HG03159 (cell line): ENCODE measurements at regions not wholly inside any gene's neighbourhood (a gene's known extent, or its start where the extent isn't known, plus 50 kb on each side); places are given as distances from the start of the nearest gene placed in this dataset.

ENCODE experiments used
- ATAC-seq: cut with Tn5 transposase; IDR thresholded peaks from one replicate; pipeline ENCODE4 v1.9.1; 2021; ENCODE audit warnings: mild to moderate bottlenecking, moderate library complexity; ENCODE audit not compliant: unreplicated experiment

DNA sequence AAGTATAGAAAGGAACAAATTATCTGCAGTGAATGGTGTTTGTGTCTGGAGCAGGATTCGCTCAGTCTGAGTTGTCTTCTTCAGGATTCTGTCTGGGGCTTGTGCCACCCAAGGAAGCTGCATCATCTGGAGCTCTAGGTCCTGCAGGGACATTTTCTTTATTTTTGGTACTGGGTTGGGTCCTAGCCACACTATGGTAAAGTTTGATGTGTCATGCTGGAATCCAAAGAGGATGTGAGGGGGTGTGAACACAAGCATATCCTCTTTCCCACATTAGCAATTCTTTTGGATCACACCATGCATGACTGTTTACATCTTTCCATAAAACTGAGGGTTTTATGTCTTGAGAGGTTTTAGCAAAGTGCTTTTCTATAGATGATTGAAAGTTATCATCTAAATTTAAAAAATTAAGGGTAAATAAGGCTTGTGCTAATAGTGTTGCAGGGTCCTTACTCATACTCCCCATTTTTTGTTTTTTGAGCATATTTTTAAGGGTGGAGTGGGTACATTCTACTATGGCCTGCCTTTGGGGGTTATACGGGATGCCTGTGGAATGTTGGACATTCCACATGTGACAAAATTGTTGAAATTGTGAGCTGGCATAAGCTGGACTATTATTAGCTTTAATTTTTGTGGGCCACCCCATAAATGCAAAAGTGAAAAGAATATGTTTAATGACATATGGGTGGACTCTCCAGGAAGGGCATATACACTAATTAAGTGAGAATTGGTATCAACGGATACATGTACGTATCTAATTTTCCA lies 152.0 kb upstream of the HMCN1 start:
- ATAC-seq, result no peak

DNA sequence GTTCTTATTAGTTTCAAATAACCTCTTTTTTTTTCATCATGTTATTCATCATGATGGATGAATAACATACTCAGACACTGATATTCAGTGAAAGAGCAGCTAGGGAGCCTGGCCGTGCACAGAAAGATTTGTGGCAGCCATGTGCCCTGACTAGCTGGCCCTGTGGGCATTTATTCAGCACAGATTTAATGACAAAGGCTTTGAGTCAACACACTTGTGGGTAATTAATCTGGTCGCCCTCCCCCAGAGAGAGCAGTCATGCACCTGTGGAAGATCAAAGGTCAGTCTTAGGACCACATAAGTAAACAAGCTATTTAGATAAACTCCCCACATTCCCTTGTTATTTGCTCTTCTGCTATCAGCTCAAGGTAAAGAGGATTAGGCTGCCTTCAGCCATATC lies 153.2 kb upstream of the HMCN1 start:
- ATAC-seq, result no peak

DNA sequence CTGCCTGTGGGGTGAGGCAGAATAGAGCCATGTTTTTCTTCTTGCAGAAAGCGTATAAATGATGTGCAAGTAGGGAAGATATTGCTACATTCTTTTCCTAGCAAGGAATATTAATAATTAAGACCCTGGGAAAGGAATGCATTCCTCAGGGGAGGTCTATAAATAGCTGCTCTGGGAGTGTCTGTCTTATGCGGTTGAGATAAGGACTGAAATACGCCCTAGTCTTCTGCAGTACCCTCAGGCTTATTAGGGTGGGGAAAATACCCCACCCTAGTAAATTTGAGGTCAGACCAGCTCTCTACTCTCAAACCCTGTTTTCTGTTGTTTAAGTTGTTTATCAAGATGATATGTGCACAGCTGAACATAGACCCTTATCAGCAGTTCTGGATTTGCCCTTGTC lies 155.9 kb upstream of the HMCN1 start:
- ATAC-seq, result no peak

- ATAC-seq, result no peak
Observed at GRCh38 chr1:185574139-185574875, 159.9 kb upstream of the HMCN1 start.

DNA sequence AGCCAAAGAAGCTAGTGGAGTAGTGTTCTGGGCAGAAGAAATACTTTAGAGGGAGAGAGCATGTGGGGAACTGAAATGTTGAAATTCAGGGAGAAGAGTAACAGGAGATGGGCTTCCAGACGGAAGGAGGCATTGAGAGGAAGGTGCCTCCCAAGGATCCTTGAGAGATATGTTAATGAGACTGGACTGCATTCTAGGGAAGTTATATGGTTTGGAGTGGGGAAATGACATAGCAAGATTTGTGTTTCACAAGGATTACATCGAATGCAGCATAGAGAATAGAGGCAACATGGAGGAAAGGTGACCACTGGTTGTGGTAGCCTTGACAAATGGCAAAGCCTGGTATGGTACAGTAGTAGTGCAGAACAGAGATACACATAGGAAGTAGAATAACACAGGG lies 160.5 kb upstream of the HMCN1 start:
- no peak for ATAC-seq

DNA sequence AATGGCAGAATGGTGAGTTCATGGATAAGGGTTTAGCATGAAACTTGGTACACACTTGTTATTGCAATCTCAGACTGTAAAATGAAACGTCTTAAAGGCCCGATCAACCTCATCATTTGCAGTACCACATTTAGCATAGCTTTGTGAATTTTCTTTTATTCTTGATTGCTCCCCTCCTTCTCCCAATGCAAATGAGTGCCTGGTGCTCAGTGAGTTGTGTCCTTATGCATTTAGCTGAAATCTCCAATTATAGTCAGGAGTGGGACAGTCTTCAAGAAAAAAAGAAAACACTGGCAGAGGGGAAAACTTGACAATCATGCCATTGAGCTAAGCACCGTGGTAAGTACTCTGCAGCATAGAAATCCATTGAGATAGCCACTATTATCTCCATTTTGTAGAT lies 161.0 kb upstream of the HMCN1 start:
- no peak for ATAC-seq

- ATAC-seq, result no peak
Observed at GRCh38 chr1:185570962-185571361, 163.2 kb upstream of the HMCN1 start.

DNA sequence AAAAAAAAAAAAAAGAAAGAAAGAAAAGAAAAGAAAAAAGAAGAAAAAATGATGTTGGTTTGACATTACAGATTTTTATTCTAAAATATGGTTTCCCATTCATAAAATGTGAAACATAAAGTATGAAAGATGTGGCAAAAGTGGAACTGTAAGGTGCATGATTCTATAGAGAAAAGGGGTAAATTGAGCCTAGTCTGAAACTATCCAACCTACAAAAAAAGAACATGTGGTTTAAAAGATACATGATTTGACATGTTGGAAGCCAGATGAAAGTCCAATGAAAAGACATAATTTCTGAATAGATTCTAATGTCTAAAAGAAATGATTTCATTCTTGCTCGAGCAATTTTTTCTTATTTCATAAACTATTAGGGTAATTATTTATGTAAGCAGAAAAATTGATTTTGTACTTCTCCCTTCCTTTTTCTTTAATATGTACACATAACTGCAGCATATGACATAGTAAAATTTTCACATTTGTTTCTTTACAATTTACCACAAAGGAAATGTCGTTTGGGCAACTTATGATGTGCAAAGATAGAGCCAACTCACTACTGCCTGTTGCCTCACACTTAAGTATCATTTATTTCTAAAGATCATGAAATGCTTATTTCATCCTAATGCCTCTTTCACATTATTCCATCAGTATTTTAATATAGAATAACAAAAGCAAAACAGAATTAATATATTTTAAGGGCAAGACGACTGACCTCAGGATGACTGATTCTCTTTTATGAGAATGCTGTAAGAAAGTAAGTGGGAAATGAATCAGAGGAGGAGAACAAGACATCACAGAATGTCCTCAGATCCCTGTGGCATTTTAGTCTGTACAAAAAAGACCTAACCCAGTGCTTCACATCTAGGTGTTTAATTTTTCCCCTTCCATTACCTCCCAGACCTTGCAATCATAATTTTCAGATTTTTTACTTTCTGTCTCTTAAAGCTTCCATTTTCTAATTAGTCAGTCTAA lies 165.8 kb upstream of the HMCN1 start:
- ATAC-seq, result no peak

GRCh38 chr1:185567440-185567839 lies 166.8 kb upstream of the HMCN1 start:
- ATAC-seq, result peak; percentile 14

GRCh38 chr1:185566995-185567394 lies 167.2 kb upstream of the HMCN1 start:
- ATAC-seq, result peak; percentile 80

DNA sequence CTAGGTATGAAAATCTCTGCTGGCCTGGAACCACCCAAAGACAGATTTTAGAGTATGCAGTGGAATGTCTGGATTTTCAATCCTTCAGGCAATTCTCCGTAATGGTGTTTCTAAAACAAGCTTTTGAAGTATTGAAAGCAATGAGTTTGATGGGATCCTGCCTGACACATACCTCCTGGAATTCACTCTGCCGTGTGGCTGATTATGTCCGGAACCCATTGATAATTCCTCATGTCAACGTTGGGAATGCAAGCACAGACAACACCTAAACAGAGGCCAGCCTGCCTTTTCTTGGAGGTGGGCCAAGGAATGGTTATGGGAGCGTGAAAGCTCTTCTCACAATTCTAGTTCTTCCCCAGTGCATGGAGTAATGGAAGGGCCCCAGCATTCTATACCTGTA lies 168.9 kb upstream of the HMCN1 start:
- ATAC-seq, result no peak

- ATAC-seq, result no peak
Observed at GRCh38 chr1:185564816-185565215, 169.4 kb upstream of the HMCN1 start.

GRCh38 chr1:185562461-185563359 lies 171.5 kb upstream of the HMCN1 start:
- ATAC-seq, result no peak

GRCh38 chr1:185561629-185562028 lies 172.6 kb upstream of the HMCN1 start:
- ATAC-seq, result no peak

- ATAC-seq, result no peak
Observed at GRCh38 chr1:185560760-185561159, 173.4 kb upstream of the HMCN1 start.

DNA sequence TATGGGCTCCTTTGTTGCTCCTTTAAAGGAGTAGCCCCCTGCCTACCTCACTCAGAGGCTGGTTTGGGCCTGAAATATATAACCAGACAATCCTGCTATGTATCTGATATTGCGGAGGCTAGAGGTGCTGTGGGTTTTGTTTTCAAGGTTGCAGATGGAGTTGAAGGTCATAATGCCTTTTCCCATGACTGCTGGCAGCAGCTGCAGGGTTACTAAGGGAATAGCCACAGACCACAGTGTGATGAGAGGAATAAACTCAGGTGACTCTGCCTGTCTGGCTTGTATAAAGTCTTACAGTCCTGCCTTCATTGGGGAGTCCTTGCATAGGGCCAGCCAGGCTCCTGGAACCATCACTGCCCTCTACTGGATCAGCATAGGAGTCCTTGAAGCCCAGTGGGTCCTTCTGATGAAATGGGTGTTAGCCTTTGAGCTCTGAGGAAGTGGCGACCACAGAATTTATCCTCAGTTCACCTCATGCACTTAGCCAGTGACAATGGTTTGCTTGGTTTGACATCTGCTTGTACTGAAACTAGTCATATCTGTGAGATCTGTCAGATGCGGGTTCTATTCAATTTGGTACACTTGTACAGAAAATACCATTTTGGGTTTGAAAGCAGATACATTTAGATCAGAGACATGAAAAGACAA lies 174.4 kb upstream of the HMCN1 start:
- ATAC-seq, result peak; percentile 94

- ATAC-seq, result no peak
Observed at GRCh38 chr1:185559151-185559550, 175.0 kb upstream of the HMCN1 start.

GRCh38 chr1:185556561-185556960 lies 177.6 kb upstream of the HMCN1 start:
- no peak for ATAC-seq

- ATAC-seq, result no peak
Observed at GRCh38 chr1:185555743-185556142, 178.4 kb upstream of the HMCN1 start.

DNA sequence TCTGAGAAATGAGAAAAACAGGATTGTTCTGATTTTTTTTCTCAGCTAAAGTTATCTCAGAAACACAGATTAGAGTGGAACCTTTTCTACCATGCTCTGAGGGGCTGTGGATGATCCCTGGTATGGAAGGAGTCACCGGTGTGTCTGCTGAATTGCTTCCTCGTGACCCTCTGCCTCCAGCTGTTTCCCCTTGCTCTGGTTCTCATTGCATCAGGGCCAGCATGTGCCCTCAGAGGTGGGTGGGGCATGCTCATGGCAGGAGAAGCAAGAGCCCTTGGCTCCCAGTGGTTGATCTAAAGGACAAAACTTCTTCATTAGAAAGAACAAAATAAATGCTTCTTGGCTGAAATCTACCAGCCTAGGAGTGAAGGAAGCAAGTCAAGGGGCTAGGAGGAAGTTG lies 183.2 kb upstream of the HMCN1 start:
- no peak for ATAC-seq
